AG04450 (cell line): ENCODE measurements at regions not wholly inside any gene's neighbourhood (a gene's known extent, or its start where the extent isn't known, plus 50 kb on each side); places are given as distances from the start of the nearest gene placed in this dataset.

Source experiments
- CTCF ChIA-PET: fragments of 300-600, 350-600 bp; formaldehyde crosslinking; extraction: SDS; loops from one replicate; lab custom pipeline; 2022; ENCODE audit warnings: antibody characterized with exemption, inconsistent platforms; lab: Charles Lee
- POLR2A ChIA-PET: fragments of 350-600 bp; formaldehyde crosslinking; extraction: SDS; loops from one replicate; lab custom pipeline; 2021; ENCODE audit warnings: antibody characterized with exemption, inconsistent platforms; lab: Yijun Ruan, JAX
- DNase-seq: peaks from one replicate; pipeline ENCODE4 v3.0.0-alpha.2; 2011; ENCODE audit warnings: low read depth, low spot score
- H3K27ac ChIP-seq: one replicate; pipeline ENCODE4 v1.5.1; 2012; ENCODE audit warnings: low read depth, low read length, control low read depth
- H3K27me3 ChIP-seq: one replicate; pipeline ENCODE4 v1.6.0; 2012; ENCODE audit warnings: low read length; ENCODE audit not compliant: control insufficient read depth, insufficient read depth
- H3K4me3 ChIP-seq: 2 replicates; pipeline ENCODE4 v1.5.1; 2011; ENCODE audit warnings: mild to moderate bottlenecking, low read depth, low read length, control low read depth
- H3K9me3 ChIP-seq: 2 replicates; pipeline ENCODE4 v1.5.1; 2012; ENCODE audit warnings: low read length; ENCODE audit not compliant: control insufficient read depth, insufficient read depth
- TF ChIP-seq, protein P1 (sequence below): IDR thresholded peaks from 2 replicates; pipeline ENCODE4 v1.5.1; 2011; ENCODE audit warnings: low read depth, low read length, control low read depth, inconsistent platforms

DNA sequence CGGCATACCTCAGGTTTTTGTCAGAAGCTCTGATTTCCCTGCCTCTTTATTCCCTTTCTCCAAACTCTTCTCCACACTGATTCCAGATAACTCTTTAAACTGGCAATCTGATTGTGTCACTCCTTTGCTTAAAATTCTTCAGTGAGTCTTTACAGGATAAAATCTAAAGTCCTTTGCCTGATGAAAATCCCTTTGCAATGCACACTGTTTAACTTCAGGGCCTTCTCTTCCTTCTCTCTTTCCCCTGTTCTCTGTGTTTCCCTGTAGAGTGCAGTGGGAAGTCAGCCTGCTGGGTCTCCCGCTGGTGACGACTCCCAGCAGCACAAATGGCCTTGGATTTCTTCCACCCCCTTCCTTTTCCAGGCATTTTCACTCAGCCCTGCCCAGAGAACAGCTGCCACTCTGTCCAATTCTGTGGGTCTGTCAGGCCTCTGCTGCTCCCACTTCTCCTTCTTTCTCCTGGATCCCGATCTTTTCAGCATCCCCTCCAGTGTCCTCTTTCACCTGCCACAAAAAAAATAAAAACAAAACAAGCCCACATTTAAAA is 189.9 kb upstream of the NWD2 start:
- TF ChIP-seq, protein P1, sequence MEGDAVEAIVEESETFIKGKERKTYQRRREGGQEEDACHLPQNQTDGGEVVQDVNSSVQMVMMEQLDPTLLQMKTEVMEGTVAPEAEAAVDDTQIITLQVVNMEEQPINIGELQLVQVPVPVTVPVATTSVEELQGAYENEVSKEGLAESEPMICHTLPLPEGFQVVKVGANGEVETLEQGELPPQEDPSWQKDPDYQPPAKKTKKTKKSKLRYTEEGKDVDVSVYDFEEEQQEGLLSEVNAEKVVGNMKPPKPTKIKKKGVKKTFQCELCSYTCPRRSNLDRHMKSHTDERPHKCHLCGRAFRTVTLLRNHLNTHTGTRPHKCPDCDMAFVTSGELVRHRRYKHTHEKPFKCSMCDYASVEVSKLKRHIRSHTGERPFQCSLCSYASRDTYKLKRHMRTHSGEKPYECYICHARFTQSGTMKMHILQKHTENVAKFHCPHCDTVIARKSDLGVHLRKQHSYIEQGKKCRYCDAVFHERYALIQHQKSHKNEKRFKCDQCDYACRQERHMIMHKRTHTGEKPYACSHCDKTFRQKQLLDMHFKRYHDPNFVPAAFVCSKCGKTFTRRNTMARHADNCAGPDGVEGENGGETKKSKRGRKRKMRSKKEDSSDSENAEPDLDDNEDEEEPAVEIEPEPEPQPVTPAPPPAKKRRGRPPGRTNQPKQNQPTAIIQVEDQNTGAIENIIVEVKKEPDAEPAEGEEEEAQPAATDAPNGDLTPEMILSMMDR, result no peak
- Histone ChIP-seq H3K9me3 (peaks cover 3% of the 10 kb centered on the region; the same call in 1 of the 2 replicates), H3K27me3 (no peaks in the 10 kb centered on the region), H3K4me3 (no peak overlapping the region), H3K27ac (no peak overlapping the region)
- CTCF ChIA-PET, result no interaction called here
- DNase-seq, result no peak
- POLR2A ChIA-PET, result no interaction called here

DNA sequence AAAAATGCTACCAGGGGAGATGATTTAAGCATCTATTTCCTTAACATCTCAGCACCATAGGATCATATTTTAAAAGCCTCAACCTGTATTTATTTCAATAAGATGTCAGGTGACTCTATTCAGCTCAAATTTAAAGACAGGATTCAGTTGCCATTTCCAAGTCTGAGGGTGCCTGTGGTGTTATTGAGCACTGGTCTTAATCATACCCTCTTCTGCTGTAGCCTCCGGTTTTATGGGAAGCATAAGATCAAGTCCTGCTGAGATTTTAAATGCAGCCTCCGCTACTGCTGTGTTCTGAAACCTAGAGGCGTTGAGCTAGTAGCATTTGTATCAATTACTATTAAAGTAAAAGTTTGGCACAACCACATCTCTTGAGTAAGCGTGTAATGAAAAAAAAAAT is 185.7 kb upstream of the NWD2 start:
- Histone ChIP-seq H3K4me3 (no peak overlapping the region), H3K27me3 (no peaks in the 10 kb centered on the region), H3K9me3 (peaks cover 3% of the 10 kb centered on the region; the same call in 1 of the 2 replicates), H3K27ac (no peak overlapping the region)
- no peak for DNase-seq
- CTCF ChIA-PET, result no interaction called here
- POLR2A ChIA-PET, result no interaction called here
- TF ChIP-seq, protein P1, result no peak

DNA sequence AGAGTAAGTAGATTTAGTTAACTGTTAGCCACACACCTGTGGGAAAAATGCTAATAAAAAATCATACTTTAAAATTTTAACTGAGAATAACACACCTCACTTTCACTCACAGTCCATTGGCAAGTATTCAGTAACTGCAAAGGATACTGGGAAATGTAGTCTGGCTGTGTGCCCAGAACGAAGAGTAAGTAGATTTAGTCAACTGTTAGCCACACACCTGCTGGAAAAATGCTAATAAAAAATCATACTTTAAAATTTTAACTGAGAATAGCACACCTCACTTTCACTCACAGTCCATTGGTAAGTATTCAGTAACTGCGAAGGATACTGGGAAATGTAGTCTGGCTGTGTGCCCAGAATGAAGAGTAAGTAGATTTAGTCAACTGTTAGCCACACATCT is 178.4 kb upstream of the NWD2 start:
- Histone ChIP-seq H3K27ac (no peak overlapping the region), H3K27me3 (no peaks in the 10 kb centered on the region), H3K4me3 (no peak overlapping the region), H3K9me3 (no peaks in the 10 kb centered on the region; the same call in 1 of the 2 replicates)
- CTCF ChIA-PET, result no interaction called here
- no peak for DNase-seq
- POLR2A ChIA-PET, result no interaction called here
- TF ChIP-seq, protein P1, result no peak

DNA sequence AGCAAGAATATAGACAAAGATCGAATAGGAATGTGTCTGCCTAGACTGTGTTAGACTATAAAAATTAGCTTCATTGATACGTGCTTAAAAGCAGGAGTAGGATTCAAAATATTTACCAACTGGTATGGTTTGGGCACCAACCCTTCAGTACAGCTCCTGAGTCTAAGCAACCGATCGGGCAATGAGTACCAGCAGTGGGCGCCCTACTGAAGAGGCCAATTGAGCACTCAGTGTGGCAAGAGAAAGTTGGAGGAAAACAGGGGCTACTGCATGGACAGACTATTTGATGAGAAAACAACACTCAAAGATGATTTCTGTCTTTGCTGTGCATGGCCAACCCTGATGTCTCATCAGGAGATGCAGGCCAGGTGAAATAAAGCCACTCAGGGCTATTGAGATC is 176.0 kb upstream of the NWD2 start:
- TF ChIP-seq, protein P1, result no peak
- DNase-seq, result no peak
- no peak overlapping the region for H3K27ac ChIP-seq
- peaks cover 4% of the 10 kb centered on the region; the same call in 1 of the 2 replicates for H3K9me3 ChIP-seq
- no peaks in the 10 kb centered on the region for H3K27me3 ChIP-seq
- ChIA-PET CTCF (no interaction called here), POLR2A (no interaction called here)
- no peak overlapping the region for H3K4me3 ChIP-seq

DNA sequence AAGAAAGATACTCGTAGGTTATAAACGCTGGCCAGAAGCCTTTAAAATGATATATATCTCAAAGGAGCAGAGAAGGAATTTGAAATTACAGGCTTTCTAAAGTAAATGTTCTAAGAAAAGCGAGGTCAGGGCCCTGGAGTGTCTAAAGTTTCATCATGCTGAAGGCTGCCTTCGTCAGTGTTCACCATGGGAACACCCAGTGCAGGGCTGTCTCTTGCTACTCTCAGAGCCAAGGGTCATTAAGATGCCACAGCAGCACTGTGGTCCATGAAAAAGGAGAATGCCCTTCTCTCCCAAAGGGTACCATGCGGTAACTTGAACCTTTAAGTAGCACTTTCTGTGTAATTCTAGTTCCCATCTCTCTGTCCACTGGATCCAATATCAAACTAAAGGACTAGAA is 174.5 kb upstream of the NWD2 start:
- POLR2A ChIA-PET, result no interaction called here
- H3K9me3 ChIP-seq, result peaks cover 4% of the 10 kb centered on the region; the same call in 1 of the 2 replicates
- CTCF ChIA-PET, result no interaction called here
- no peak overlapping the region for H3K27ac ChIP-seq
- H3K27me3 ChIP-seq, result no peaks in the 10 kb centered on the region
- no peak overlapping the region for H3K4me3 ChIP-seq
- TF ChIP-seq, protein P1, result no peak
- DNase-seq, result no peak
